GM20000 (cell line): ENCODE measurements at regions not wholly inside any gene's neighbourhood (a gene's known extent, or its start where the extent isn't known, plus 50 kb on each side); places are given as distances from the start of the nearest gene placed in this dataset.

ENCODE experiments used
- DNase-seq: peaks from one replicate; pipeline ENCODE4 v3.0.0; 2012; ENCODE audit warnings: low spot score
- TF ChIP-seq, protein P1 (sequence below): IDR thresholded peaks from 2 replicates; pipeline ENCODE4 v1.5.1; 2012; ENCODE audit warnings: mild to moderate bottlenecking, control low read depth; ENCODE audit errors: extremely low read depth, missing control alignments

DNA sequence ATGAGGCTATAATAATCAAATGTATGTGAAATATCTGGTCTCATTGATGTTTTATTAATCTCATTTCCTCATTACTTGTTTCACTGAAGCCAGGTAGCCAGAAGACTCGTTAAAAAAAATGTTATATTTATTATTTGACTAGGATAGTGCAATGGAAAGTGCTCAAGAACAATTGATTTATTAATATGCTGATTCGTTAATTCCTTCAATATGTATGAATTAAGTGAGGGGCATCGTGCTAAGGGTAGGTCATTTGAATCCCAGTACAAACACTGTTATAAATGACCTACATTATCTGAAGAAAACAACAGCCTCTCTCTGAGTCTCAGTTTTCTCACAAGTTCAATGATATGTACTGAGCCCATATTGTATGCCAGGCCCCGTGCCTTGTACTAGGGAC is 214.2 kb upstream of the GPRIN3 start:
- no peak for DNase-seq
- TF ChIP-seq, protein P1, sequence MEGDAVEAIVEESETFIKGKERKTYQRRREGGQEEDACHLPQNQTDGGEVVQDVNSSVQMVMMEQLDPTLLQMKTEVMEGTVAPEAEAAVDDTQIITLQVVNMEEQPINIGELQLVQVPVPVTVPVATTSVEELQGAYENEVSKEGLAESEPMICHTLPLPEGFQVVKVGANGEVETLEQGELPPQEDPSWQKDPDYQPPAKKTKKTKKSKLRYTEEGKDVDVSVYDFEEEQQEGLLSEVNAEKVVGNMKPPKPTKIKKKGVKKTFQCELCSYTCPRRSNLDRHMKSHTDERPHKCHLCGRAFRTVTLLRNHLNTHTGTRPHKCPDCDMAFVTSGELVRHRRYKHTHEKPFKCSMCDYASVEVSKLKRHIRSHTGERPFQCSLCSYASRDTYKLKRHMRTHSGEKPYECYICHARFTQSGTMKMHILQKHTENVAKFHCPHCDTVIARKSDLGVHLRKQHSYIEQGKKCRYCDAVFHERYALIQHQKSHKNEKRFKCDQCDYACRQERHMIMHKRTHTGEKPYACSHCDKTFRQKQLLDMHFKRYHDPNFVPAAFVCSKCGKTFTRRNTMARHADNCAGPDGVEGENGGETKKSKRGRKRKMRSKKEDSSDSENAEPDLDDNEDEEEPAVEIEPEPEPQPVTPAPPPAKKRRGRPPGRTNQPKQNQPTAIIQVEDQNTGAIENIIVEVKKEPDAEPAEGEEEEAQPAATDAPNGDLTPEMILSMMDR, result no peak

DNA sequence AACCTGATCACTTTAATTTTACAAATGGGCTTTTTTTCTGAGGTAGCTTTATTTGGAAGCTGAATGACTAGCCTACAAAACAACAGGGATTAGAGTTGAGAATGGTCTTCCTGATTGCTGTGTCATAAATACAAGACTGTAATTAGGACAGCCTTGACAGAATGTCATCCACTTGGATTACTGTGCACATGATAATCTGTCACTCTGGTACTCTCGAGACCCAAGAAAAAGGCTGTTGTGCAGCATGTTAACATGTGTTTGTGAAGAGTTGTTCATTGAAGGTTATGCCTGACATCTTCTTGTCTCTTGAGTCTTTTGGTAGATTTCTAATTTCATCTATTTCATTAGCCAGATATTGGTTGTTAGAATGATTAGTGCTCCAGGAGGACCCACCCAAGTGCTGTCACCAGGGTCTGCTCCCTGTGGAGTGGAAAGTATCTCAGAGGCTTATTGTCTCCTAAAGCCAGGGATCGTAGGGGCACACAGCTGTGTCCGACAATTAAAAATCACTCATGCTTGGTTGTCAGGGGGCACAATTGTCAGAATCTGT is 212.2 kb upstream of the GPRIN3 start:
- no peak for DNase-seq
- TF ChIP-seq, protein P1, result no peak

DNA sequence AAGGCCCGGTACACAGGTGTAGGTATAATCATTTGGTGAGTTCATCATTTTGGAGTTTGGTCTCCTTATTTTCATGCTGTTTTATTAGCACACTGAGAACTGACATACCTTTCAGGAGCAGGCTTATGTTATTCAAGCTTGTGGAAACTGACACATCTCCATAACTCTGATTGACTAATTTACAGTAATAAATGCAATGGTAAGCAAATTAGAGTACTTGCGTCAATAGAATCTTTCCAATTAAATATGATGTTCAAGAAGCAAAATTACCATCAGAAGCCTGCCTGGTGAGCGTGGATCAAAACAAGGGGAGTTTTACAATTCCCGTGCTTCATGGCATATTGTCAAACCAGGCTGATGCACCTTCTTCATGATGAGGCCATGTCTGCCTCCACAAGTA is 210.7 kb upstream of the GPRIN3 start:
- DNase-seq, result no peak
- TF ChIP-seq, protein P1, result no peak

DNA sequence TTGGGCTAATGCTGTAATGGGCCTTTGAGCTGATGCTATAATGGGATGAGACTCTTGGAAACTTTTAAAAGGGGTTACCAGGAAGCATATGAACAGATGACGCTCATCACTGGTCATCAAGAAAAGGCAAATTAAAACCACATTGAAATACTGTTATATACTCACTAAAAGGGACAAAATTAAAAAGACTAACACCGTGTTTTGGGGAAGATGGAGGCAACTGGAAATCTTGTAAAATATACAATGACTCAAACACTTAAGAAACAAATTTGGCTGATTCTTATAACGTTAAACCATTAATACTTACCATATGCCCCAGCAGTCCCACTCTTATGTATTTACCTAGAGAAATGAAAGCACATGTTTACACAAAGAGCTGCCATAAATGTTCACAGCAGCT is 207.2 kb upstream of the GPRIN3 start:
- DNase-seq, result no peak
- TF ChIP-seq, protein P1, result no peak

DNA sequence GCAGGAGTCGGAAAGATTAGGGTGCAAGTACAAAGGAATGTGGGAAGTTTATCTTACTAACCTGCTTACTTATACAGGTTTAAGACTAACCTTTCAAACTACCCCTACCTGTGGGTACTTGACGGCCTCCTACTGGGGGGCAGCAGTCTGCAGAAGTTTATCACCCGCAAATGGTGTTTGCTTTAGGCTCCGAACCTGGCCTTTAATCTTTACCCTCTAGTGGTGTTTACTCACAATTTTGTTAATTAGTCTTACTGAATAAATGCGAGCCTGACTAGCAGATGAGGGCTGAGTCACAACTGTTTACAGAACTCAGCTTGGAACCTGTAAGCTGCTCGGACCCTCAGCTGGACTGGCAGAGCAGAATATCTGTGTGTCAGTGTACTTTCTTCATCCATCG is 204.2 kb upstream of the GPRIN3 start:
- no peak for DNase-seq
- TF ChIP-seq, protein P1, result no peak

DNA sequence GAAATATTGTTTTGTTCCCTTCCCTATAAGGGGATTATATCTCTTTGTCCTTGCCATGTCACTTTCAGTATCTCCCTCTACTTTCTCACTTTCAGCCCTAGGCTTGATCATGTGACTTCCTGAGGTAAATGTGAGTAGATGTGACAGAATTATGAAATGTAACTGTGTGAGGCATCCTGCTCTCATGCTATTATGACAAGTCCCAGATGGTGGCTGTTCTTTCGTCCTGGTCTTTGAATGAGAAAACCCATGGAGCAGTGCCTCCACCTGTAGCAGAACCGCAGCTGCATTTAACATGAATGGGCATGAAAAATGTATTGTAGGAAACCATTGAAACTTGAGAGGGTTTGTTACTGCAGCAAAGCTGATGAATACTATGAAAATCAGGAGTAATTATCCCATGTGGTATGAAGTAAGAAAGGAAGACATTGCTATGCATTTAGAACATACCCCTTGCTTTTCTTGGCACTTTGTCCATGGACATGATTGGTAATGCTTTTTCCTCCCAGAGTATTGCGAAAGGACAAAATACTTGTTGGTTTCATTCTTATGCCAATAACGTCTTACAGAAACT is 202.2 kb upstream of the GPRIN3 start:
- TF ChIP-seq, protein P1, result no peak
- DNase-seq, result peak; percentile 48

DNA sequence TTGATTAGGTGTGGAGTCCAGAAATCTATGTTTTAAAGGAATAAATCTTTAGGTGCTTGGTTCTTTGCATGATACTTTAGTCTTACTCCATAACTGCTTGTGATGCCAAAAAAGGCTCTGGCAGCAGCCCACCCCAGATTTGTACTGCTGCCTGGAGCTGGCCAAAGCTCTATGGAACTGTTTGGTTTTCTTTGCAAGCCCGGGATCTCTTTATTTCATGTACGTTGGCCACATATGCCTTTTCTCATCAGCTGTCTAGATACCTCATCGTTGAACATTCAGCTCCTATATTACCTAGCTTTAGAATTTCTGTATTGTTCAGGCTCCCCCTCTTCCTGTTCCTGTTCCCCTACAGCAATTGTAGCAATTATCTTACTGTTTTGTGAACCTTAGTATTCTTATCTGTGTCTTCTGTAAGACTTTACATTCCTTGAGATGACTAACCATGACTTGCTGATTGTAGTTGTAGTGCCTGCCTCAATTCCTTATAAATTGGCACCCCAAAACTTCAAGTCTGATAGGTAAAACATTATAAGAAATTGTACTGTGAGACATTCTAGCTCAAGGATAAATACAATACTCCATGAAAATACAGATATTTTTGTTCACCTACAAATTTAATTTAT is 199.4 kb upstream of the GPRIN3 start:
- TF ChIP-seq, protein P1, result no peak
- DNase-seq, result no peak
